ENCODE measurements at regions not wholly inside any gene's neighbourhood (a gene's known extent, or its start where the extent isn't known, plus 50 kb on each side); places are given as distances from the start of the nearest gene placed in this dataset.

- Histone ChIP-seq H3K9ac (ENCODE audit: low read length) (no peak overlapping the region), H3K4me3 (replicated peaks in 1 of 2; ENCODE audit: low read depth in 1 of 2, low read length in 2 of 2) (no peak overlapping the region), H3K9me2 (ENCODE audit: insufficient read depth) (no peaks in the 10 kb centered on the region), H3K4me1 (ENCODE audit: control insufficient read depth in 1 of 2, insufficient read depth in 2 of 2, low read length in 2 of 2) (no peaks in the 10 kb centered on the region), H3K27me3 (ENCODE audit: insufficient read depth, low read length) (no peaks in the 10 kb centered on the region), H4K20me1 (ENCODE audit: insufficient read depth) (no peaks in the 10 kb centered on the region), H3K79me2 (ENCODE audit: insufficient read depth, low read length) (no peaks in the 10 kb centered on the region), H3K36me3 (ENCODE audit: control insufficient read depth in 1 of 2, insufficient read depth in 2 of 2, low read length in 2 of 2) (no peaks in the 10 kb centered on the region), H3K27ac (ENCODE audit: low read depth, low read length) (no peak overlapping the region), H2AFZ (ENCODE audit: low read depth, low read length, poor library complexity, severe bottlenecking) (no peak overlapping the region), H3K4me2 (ENCODE audit: low read length) (no peak overlapping the region), H3K9me3 (ENCODE audit: control insufficient read depth in 1 of 2, insufficient read depth in 1 of 2, low read depth in 1 of 2, low read length in 2 of 2) (peaks cover 8 to 14% of the 10 kb centered on the region in 2 experiments; a peak in 2 of 4 replicates)
- ATAC-seq (no peak), DNase-seq (ENCODE audit: low read depth, low spot score) (no peak)
- TF ChIP-seq SIN3A (IDR thresholded peaks at IDR 0.05; ENCODE audit: low read depth): no peak
- TF ChIP-seq POLR2AphosphoS5 (IDR thresholded peaks at IDR 0.05; ENCODE audit: low read depth, low read length): no peak
- TF ChIP-seq CBX3 (IDR thresholded peaks at IDR 0.05; ENCODE audit: low read depth): no peak
- TF ChIP-seq CEBPB (IDR thresholded peaks at IDR 0.05; ENCODE audit: low read depth): no peak
- no peak for TF ChIP-seq RAD21 (IDR thresholded peaks at IDR 0.05; ENCODE audit: low read depth)
- no peak for TF ChIP-seq ZFX (IDR thresholded peaks at IDR 0.05)
- no peak for TF ChIP-seq JUND (IDR thresholded peaks at IDR 0.05)
- TF ChIP-seq EZH2phosphoT487 (IDR thresholded peaks at IDR 0.05; ENCODE audit: borderline replicate concordance): no peak
- TF ChIP-seq YY1 (IDR thresholded peaks at IDR 0.05; ENCODE audit: extremely low read depth, insufficient replicate concordance, low read depth, low read length): no peak
- TF ChIP-seq FOSL1 (IDR thresholded peaks at IDR 0.05; ENCODE audit: low read depth): no peak
- no peak for TF ChIP-seq TCF7L2 (IDR thresholded peaks at IDR 0.05; ENCODE audit: borderline replicate concordance, extremely low read depth, insufficient read depth, insufficient read length)
- no peak for TF ChIP-seq ZBTB33 (IDR thresholded peaks at IDR 0.05; ENCODE audit: extremely low read depth, insufficient replicate concordance, low read length)
- no peak for TF ChIP-seq ELF1 (IDR thresholded peaks at IDR 0.05; ENCODE audit: borderline replicate concordance, low read depth)
- TF ChIP-seq CTCF (IDR thresholded peaks at IDR 0.05 in 2 of 3, conservative IDR thresholded peaks at IDR 0.05 in 1 of 3; ENCODE audit: borderline replicate concordance in 1 of 3, insufficient read depth in 1 of 3, low read depth in 2 of 3, low read length in 2 of 3): no peak
- TF ChIP-seq EGR1 (IDR thresholded peaks at IDR 0.05; ENCODE audit: low read depth): no peak
- no peak for TF ChIP-seq MAX (IDR thresholded peaks at IDR 0.05)
- CTCF ChIA-PET: no interaction called here
- RAD21 ChIA-PET (ENCODE audit: low non-redundant PET in 1 of 2, low total read pairs in 2 of 2, uncharacterized antibody in 2 of 2, unreplicated experiment in 2 of 2): no interaction called here
- BruUV-seq (replicated peaks): no TSS peak
- POLR2A ChIA-PET: no interaction called here
- intact Hi-C loops (cut with micrococcal nuclease): no loop called here
Observed at GRCh38 chr2:75964646-75965045, 253.9 kb upstream of the GCFC2 start.
